ENCODE measurements at regions not wholly inside any gene's neighbourhood (a gene's known extent, or its start where the extent isn't known, plus 50 kb on each side); places are given as distances from the start of the nearest gene placed in this dataset.
A peak's percentile ranks its signal among the peaks of the same experiment; 100 is the strongest.
"Not testable (repeated sequence)": the region's sequence is repeated elsewhere in the genome, so short reads cannot be mapped to it uniquely, and the experiment has no call there.

DNA sequence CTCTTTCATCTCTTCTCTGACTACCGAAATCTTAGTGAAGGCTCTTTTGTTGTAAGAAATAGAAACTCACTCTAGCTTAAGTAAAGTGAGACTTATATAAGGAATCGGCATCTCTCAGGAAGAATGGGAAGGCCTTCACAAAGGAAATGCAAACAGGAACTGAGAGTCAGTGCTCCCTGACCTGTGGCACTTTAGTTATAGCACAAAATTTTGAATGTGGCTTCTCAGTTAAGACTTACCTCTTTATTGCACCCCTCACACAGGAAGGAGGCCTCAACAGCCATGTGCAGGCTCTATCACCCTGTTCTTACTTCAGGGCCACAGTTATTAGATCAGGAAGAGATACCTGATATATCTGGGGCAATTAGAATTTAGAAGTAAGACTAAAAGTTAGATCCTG is 224.7 kb upstream of the EGLN3 start:
- DNase-seq (ENCODE audit: low spot score) = no peak

DNA sequence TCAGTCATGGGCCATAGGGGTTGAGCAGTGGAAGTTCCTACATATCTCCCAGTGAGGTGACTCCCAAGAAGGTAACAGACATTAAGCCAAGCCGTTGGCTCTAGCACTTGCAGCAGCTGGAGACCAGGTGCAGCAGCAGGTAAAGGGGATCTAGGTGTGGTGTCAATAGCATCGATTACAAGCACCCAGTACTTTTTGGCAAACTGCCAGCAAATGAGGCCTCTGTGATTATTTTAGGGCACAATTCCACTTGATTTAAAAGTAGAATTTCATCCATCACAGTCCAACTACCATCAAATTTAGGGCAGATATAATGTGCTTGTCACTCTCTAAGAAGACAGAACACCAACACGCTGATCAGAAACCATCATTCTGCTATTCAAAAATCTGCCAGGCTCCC is 224.1 kb upstream of the EGLN3 start:
- DNase-seq (ENCODE audit: low spot score) = no peak

DNA sequence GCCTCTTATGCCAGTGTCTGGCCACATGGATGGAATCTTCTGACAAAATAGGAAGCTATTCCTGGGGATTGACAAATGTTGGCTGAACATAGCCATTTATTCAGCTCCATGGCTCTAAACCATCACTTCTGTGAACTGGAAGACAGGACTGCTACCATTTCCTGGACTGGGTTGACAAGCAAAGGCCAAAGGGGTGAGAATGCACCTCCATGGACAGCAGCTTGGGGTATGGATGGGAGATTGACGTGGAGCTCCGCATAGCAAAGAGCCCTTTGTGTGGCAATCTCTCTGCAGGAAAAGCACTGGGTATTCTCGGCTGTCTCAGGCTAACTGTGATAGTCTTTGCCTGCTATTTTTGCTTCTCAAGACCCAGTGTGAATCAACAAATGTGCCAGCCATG is 223.0 kb upstream of the EGLN3 start:
- DNase-seq (ENCODE audit: low spot score) = no peak

DNA sequence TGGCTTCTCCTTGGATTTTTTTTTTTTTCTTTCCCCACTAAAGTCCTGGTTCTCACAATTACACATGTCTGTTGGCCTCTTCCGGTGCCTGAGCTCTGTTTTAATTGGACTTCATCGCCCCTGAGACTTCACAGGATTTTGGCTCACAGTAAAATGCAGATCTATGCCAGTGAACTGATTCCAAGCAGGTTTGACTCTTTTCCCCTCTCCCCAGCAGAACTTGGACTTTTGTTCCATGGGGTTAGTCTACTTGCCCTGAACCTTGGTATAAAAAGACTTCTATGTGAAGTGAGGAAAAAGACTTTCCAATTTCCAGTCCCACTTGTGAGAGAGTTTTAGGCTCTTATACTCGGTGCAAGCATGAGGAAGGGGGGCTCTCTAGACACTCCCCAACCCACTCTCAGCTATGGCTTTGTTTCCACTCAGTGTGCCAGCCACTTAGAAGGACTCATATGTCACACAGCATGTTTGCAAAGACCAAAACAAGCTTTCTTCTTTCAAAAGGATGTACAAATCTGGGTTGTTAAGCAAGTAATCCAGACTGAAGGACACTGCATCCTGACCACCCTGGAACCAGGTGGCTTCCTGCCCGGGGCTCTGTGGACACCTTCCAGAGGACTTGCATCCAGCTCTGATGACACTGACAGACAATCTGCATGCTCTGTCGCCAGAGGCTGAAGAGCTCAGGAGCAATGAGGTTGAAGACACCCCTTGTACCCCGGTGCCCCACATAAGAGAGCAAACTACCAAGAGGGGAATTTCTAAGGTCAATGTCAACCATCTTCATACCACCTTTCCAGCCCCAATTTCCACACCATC is 221.9 kb upstream of the EGLN3 start:
- no peak for DNase-seq (ENCODE audit: low spot score)

DNA sequence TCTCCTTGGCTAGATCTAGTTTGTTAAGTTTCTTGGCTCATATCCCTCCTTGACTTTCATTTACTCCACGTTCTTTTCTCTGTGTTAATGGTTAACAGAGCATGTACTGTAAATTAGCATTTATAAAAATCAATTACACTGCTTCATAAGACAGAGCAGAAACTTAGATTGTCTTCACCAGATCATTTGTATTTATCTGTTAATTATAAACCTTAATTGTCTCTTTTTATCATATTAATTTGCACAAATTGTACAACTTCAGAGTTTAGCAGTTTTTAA is 221.2 kb upstream of the EGLN3 start:
- DNase-seq (ENCODE audit: low spot score) = no peak

DNA sequence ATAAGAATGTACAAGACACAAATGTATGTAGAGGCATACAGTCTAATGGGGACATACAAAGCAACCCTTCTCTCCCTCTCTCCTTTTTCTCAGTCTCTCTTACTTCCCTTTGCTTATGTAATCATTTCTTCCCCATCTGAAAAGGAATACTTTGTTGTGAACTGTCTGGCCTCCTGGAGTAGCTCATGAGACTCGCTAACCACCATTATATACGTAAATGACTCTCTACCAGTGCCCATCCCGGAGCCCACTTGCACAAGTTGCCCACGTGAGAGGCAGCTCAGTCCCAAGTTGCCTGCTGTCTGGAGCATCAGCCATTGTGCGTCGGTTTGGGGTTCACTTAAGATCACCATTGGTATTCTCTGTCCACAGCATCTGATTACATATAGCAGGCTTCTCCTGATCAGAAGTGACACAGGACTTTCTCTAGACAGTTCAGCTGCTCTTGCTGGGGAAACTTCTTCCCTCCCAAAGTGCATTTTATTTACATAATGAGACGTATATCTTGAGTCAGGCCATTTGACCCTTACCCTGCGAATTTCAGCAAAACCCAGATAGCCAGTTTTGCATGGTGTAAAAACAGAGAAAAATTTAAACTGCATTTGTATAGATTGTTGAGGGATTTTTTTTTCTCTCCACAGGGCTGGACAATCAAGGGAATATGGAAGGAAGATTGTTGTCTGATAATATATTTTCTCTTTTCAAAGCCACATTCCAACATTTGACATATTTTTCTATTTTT is 220.7 kb upstream of the EGLN3 start:
- no peak for DNase-seq (ENCODE audit: low spot score)

DNA sequence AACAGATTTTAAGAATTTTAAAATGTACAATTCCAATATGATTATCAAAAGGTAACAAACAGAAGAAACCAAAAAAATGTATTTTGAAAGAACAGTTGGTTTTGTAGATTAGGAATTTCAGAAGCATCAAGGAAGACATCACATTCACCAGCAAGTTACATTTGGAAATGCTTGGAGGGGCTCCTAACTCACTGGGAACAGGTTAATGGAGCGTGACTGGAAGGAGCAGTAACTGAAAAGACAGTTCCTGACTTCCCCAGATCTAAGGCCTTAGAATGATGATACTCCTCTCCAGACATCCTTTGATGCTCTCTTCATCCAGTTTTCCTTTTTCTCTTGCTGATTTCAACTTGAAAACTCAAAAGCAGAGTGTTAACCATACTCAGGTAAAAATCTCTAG is 220.0 kb upstream of the EGLN3 start:
- DNase-seq (ENCODE audit: low spot score) = no peak

DNA sequence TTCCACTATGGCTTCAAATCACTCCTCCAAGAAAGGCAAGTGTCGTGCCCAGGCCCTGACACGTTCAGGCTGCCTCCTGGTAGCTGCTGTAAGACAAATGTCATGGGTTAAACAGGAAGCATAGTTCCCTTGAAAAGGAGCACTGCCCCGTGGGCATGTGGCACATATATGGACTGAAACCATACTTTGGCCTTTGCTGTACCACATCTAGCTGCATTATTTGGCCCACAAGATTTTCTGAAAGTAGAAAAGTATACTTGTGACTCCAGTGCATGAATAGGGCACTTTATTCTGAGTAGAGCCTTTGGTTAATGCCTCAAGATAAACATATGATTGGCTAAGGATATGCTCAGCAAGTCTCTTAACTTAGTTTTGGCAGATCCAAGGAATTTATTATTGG is 218.7 kb upstream of the EGLN3 start:
- no peak for DNase-seq (ENCODE audit: low spot score)

DNA sequence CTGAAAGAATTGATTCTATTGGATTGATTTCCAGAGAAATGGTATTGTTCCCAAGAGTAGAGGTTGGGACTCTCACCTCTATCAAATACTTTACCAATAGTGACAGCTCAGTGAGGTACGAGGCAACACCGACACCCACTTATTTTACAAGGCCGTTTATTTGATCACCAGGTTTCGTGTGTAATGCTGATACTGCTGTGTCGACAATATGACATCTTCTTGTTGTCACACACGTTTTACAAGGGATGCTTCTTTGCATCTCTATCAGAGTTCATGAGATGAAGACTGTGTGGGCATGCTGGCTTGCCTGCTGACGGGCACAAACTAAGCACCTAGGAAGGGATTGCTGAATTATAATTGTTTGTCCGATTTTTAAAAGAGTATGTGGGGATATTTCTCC is 217.8 kb upstream of the EGLN3 start:
- DNase-seq (ENCODE audit: low spot score) = no peak

DNA sequence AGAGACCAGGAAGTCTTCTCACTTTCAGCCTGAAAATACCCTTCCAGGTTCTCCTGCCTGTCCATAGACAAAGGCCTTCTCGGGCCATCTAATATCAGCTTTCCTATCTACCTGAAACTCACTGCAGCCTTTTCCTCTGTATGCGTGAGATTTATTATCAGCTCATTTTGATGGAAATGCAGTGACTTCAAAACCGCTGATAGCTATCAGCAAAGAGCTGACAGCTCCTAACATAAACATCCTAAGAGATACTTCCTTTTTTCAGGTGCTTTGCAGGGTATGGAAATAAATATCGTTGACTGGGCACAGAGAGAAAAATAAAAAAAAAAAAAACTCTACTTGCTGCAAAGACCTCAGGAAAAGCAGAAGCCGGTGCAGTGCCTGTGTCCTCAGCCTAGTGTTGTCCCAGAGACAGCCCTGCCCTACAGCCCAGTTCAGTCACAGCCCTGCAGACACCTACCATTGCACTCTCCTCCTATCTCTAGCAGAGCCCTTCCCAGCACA is 215.0 kb upstream of the EGLN3 start:
- DNase-seq (ENCODE audit: low spot score) = no peak

DNA sequence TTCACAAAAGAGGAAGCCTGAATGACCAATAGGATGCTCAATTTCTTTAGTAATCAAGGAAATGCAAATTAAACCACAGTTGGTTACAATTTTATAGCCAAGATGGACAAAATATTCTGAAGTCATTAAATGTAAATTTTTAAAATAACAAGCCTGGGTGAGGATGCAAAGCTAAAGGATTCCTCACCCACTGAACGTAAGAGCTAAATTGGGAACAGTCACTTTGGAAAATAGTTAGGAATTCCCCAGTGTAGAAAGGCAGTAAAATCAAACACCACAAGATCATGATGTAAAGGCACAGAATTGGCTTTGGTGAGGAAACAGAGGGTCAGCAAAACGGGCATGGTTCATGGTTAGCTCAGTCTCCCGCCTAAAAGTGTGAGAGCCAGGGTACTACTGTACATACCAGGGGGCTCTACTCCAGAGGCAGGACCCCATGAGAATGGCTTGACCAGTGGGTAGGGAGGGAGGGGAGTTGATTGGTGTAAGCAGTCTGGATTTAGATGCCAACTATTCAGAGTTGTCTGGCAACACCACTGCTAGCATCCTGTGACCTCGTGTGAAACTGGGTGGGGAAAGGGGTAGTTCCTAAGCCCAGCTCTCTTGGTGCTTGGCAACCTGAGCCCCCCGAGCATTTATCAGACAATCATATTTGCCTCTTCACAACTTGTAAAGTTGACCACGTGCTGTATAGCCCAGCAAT is 213.4 kb upstream of the EGLN3 start:
- no peak for DNase-seq (ENCODE audit: low spot score)

DNA sequence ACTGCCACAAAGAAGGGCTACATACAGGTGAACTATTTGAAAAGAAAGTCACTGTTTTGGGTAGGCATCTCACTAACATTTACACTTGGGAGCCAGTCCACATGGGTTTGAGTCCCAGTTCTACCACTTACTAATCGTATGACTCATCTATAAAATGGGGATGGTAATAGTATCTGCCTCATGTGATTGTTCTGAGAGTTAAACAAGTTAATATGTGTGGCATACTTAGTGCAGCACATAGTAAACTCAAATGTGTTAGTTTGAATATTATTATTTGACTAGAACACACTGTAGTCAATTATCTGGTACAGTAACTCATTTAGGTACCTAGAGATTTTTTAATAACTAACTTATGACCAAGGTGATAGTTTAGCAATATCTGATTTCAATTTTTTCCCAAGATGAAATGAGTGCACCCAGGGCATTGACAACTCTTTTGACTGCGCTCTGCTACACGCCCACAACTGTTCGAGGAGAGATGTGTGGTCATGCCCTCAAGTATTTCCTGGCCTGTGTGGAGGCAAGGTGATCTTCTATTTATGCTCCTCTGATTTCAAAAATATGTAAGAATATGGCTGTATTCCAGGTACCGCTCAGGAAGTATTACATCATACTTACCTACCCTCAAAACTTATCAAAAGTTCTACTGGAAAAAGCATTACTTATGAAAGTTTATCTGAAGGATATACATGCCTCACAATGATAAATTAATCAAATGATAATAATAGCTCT is 210.6 kb upstream of the EGLN3 start:
- DNase-seq (ENCODE audit: low spot score) = no peak

DNA sequence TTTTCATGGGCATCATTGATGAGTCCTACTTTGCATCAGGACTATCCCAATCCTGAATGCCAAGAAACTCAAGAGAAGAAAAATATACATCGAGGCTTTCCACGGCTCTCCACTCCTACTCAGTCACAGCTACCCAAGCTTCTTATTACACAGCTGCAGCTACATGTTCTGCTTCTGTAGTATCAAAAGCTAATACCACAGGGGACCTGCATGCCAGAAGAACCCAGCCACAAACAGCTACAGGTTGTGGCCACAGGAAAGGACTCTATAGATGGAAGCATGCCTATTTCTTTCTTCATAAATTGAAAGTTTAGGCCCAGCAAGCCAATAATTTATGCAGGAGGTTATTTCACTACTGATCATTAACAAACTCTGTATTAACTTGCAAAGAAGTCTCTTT is 209.7 kb upstream of the EGLN3 start:
- no peak for DNase-seq (ENCODE audit: low spot score)

DNA sequence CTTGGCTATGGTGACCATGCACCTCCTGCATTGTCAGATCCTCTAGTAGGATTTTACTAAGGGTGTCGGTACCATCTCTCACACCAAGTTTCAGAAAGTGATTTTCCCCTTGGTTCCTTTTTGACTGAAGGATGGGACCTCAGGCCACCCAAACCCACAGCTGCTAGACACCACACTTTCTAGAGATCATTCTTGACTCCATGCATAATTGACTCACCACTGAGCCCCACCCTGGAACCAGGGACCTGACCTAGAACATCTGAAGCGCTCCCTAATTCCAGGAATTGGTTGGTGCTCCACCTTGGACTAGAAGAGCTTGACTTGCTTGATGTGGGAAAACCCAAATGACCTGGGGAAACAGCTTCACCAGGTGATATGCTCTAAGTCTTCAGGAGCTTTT is 206.8 kb upstream of the EGLN3 start:
- DNase-seq (ENCODE audit: low spot score) = no peak

DNA sequence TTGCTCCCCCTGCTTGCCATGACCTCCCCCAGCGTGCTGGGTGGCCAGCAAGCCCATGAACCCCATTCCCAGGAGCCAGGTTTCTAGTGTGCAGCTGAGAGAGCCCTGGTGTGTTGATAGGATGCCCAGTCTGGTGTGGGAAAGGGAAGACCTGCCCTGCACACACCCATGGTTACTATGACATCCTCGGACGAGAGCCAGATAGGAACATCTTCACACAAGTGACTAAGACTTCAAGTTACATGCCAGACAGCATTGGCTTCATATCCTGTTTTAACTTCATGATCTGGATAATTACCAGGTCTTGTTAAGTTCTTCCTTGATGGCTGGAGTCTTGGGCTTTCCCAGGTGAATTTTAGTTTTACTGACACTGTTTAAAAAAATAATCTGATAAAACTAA is 196.6 kb upstream of the EGLN3 start:
- no peak for DNase-seq (ENCODE audit: low spot score)

DNA sequence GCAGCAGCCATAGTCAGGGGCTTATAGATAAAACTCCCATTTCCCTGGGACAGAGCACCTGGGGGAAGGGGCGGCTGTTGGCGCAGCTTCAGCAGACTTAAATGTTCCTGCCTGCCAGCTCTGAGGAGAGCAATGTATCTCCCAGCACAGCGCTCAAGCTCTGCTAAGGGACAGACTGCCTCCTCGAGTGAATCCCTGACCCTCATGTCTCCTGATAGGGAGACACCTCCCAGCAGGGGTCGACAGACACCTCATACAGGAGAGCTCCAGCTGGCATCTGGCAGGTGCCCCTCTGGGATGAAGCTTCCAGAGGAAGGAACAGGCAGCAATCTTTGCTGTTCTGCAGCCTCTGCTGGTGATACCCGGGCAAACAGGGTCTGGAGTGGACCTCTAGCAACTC is 189.3 kb upstream of the EGLN3 start:
- not testable (repeated sequence) for DNase-seq (ENCODE audit: low spot score)

DNA sequence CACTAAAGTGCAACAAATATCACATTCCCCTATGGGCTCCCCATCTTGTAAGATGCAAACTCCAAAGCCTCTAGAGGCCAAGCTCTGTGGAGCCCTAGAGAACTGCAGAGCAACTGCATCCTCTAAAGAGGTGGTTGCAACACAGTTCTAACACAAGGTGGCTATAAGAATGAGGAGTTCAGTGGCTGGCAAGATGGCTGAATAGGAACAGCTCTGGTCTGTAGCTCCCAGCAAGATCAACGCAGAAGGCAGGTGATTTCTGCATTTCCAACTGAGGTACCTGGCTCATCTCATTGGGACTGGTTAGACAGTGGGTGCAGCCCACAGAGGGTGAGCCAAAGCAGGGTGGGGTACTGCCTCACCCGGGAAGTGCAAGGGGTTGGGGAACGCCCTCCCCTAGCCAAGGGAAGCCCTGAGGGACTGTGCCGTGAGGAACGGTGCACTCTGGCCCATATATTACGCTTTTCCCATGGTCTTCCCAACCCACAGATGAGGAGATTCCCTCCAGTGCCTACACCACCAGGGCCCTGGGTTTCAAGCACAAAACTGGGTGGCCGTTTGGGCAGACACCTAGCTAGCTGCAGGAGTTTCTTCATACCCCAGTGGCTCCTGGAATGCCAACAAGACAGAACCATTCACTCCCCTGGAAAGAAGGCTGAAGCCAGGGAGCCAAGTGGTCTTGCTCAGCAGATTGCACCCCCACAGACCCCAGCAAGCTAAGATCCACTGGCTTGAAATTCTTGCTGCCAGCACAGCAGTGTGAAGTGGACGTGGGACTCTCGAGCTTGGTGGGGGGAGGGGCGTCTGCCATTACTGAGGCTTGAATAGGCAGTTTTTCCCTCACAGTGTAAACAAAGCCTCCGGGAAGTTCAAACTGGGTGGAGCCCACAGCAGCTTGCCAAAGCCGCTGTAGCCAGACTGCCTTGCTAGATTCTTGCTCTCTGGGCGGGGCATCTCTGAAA is 188.6 kb upstream of the EGLN3 start:
- peak; percentile 80 for DNase-seq (ENCODE audit: low spot score)

DNA sequence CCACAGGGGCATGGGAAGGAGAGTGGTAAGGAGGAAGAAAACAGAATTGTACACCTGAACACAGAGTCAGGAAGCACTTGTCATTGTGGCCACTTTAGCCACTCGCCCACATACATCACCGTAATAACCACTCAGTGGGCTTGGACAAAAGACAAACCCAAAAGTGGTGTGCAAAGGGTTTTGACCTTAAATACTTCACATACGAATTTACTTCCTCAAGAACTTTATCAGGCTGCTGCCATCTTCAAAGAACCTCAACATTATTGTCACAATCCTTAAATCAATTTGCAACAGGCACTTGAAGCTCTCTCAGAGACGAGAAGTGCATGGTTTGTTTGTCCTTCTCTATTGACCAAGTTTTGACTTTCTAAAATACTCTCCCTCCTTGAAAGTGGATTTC is 187.3 kb upstream of the EGLN3 start:
- DNase-seq (ENCODE audit: low spot score) = no peak

DNA sequence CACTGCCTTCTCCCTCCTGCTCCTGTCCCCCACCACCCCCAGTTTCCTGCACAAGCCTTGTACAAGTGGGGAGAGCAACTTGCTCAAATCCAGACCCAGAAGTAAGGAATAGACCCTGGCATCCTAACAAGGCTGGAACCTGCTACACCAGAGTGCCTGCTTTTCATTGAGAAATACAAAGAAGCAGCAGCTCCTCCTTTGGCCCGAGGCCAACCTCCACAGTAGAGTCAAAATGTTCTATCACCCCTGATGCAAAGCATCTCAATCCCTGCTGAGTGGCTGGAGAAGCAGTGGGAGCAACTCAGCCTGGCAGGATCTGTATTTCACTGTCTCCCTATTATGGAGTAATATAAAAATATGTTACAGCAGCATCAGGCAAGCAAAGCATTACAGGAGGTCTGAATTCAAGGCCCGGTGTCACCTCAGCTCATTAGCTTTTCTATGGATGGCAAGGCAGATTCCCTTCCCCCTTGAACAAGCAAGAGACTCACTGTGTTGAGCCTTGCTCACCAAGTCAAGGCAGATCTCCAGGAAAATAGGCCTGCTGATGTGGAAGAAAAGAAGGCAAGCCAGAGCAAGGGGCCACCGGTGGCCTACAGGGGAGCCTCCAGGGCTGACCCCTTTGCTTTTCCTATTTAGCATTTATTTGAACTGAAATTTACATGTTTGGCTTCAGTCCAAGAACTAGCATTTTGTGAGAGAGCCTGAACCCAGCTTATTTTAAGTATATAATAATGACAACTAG is 186.3 kb upstream of the EGLN3 start:
- no peak for DNase-seq (ENCODE audit: low spot score)

DNA sequence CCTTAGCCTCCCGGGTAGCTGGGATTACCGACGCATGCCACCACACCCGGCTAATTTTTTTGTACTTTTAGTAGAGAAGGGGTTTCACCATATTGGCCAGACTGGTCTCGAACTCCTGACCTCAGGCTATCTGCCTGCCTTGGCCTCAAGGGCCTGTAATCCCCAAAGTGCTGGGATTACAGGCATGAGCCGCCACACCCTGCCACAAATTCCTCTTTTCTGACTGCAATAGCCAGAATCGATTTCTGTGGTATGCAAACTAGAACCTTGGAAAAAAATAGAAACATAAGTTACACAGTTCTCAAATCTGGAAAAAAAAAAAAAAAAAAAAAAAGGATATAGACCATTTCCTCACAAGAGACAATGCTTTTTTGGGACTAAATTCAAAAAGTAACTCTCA is 184.6 kb upstream of the EGLN3 start:
- no peak for DNase-seq (ENCODE audit: low spot score)
